Neural crest cell (in vitro differentiated cells): ENCODE measurements at regions not wholly inside any gene's neighbourhood (a gene's known extent, or its start where the extent isn't known, plus 50 kb on each side); places are given as distances from the start of the nearest gene placed in this dataset.

ENCODE experiments used
- DNase-seq: peaks from one replicate; pipeline ENCODE4 v3.0.0; 2021; ENCODE audit warnings: low read depth, mixed read lengths, low spot score
- H3K27ac Mint-ChIP-seq: one replicate; pipeline ENCODE4 v1.8.0; 2021; ENCODE audit warnings: mild to moderate bottlenecking, mixed read lengths; ENCODE audit not compliant: unreplicated experiment
- H3K27me3 Mint-ChIP-seq: 2 replicates; pipeline ENCODE4 v1.8.0; 2021; ENCODE audit warnings: low read depth, mild to moderate bottlenecking, mixed read lengths
- H3K36me3 Mint-ChIP-seq: 2 replicates; pipeline ENCODE4 v1.8.0; 2021; ENCODE audit warnings: low read depth, mild to moderate bottlenecking, mixed read lengths
- H3K4me1 Mint-ChIP-seq: 2 replicates; pipeline ENCODE4 v1.8.0; 2021; ENCODE audit warnings: mixed read lengths
- H3K4me3 Mint-ChIP-seq: one replicate; pipeline ENCODE4 v1.8.0; 2021; ENCODE audit warnings: mild to moderate bottlenecking, mixed read lengths
- H3K9me3 Mint-ChIP-seq: 2 replicates; pipeline ENCODE4 v1.8.0; 2021; ENCODE audit warnings: mixed read lengths
- TF ChIP-seq, protein P1 (sequence below): fragments of 200-600 bp; sonication (generic); conservative IDR thresholded peaks from 2 replicates; pipeline ENCODE4 v1.5.0; 2021; ENCODE audit warnings: antibody characterized with exemption, mild to moderate bottlenecking

GRCh38 chr15:72912996-72913395, 129.4 kb upstream of the ADPGK start:
- no peaks in the 10 kb centered on the region for H3K9me3 Mint-ChIP-seq
- peaks cover 6% of the 10 kb centered on the region for H3K27me3 Mint-ChIP-seq
- DNase-seq = no peak
- TF ChIP-seq, protein P1, sequence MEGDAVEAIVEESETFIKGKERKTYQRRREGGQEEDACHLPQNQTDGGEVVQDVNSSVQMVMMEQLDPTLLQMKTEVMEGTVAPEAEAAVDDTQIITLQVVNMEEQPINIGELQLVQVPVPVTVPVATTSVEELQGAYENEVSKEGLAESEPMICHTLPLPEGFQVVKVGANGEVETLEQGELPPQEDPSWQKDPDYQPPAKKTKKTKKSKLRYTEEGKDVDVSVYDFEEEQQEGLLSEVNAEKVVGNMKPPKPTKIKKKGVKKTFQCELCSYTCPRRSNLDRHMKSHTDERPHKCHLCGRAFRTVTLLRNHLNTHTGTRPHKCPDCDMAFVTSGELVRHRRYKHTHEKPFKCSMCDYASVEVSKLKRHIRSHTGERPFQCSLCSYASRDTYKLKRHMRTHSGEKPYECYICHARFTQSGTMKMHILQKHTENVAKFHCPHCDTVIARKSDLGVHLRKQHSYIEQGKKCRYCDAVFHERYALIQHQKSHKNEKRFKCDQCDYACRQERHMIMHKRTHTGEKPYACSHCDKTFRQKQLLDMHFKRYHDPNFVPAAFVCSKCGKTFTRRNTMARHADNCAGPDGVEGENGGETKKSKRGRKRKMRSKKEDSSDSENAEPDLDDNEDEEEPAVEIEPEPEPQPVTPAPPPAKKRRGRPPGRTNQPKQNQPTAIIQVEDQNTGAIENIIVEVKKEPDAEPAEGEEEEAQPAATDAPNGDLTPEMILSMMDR = no peak
- H3K4me1 Mint-ChIP-seq = no peaks in the 10 kb centered on the region
- no peak overlapping the region for H3K4me3 Mint-ChIP-seq
- H3K27ac Mint-ChIP-seq = no peak overlapping the region
- no peaks in the 10 kb centered on the region for H3K36me3 Mint-ChIP-seq

DNA sequence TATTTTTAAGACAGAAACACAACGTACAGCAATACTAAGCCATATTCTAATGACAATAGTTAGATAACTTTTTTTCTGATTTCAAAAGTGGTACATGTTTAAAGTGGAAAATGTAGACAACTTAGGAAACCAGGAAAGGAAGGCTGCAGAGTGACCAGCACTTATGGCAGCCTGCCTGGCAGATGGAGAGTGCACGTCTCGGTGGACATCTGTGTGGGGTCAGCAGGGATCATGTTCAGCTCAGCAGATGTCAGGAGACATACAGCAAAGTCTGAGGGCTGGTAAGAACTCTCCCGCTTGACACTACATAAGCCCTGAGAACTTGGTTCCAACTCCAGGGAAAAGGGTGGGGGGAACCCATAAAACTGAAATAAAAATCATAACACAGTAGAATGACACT, 128.6 kb upstream of the ADPGK start:
- Mint-ChIP-seq H3K4me1 (no peaks in the 10 kb centered on the region), H3K27me3 (peaks cover 9% of the 10 kb centered on the region), H3K9me3 (no peaks in the 10 kb centered on the region), H3K27ac (no peak overlapping the region), H3K4me3 (no peak overlapping the region), H3K36me3 (no peaks in the 10 kb centered on the region)
- TF ChIP-seq, protein P1 = no peak
- no peak for DNase-seq

DNA sequence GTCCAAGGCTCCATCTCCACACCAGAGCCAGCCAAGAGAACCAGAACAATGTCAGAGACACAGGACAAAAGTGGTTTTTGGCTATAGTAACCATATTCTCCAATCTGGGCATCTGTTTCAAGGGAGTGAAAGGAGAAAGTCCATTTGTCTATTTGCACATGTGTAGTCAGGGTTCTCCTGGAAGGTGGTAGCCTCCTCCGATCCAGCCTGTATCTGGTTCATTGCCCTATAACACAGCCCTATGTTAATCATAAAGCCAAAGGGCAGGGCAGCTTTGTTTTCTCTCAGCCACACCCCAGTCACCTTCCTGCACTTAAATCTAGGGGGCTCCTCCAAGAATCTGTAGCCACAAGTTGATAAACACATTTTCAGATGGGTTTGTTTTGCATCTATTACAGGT, 128.1 kb upstream of the ADPGK start:
- Mint-ChIP-seq H3K4me1 (no peaks in the 10 kb centered on the region), H3K36me3 (no peaks in the 10 kb centered on the region), H3K4me3 (no peak overlapping the region), H3K27ac (no peak overlapping the region), H3K9me3 (no peaks in the 10 kb centered on the region), H3K27me3 (peaks cover 9% of the 10 kb centered on the region)
- TF ChIP-seq, protein P1 = no peak
- DNase-seq = no peak

DNA sequence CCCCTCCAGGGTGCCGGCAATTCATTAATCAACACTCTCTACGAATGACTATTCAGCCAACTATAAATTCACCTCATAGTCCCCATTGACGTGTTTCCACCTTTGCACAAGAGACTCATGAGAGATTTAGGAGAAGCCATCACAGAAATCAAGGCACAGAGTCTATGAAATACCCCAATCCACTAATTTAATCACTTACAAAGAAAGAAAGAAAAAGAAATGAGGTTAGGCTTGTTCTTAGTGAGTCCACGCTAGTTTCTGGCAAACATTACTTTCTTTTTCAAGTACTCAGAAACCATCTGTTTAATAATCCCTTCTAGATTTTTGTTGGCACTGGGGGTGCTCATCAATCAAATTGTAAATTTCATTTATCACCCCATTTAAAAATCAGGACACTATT, 125.2 kb upstream of the ADPGK start:
- Mint-ChIP-seq H3K4me1 (no peaks in the 10 kb centered on the region), H3K4me3 (no peak overlapping the region), H3K27me3 (peaks cover 16% of the 10 kb centered on the region), H3K27ac (no peak overlapping the region), H3K9me3 (no peaks in the 10 kb centered on the region), H3K36me3 (no peaks in the 10 kb centered on the region)
- TF ChIP-seq, protein P1 = no peak
- DNase-seq = no peak

DNA sequence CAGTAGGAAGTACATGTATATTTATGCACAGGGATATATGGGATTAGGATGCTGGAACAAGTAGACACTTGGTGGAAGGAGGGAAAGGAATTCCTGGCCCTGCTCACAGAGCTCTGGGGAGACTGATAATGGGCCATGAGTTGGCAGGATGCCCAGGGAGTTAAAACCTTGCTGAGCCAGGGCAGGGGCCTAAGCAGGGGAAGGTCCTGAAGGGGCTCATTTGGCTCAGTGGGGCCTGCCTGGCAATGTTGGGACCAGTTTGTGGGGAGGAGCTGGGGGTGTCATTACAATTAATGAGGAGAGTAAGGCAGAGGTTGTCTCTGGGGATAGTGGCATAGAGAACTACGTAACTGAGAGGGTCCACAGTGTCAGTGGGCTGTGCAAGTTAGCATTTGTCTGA, 124.2 kb upstream of the ADPGK start:
- TF ChIP-seq, protein P1 = no peak
- Mint-ChIP-seq H3K9me3 (no peaks in the 10 kb centered on the region), H3K36me3 (no peaks in the 10 kb centered on the region), H3K4me3 (no peak overlapping the region), H3K27me3 (peaks cover 16% of the 10 kb centered on the region), H3K27ac (no peak overlapping the region), H3K4me1 (no peaks in the 10 kb centered on the region)
- no peak for DNase-seq

- H3K9me3 Mint-ChIP-seq = no peaks in the 10 kb centered on the region
- peaks cover 31% of the 10 kb centered on the region for H3K27me3 Mint-ChIP-seq
- no peak overlapping the region for H3K4me3 Mint-ChIP-seq
- H3K4me1 Mint-ChIP-seq = peaks cover 8% of the 10 kb centered on the region
- no peaks in the 10 kb centered on the region for H3K36me3 Mint-ChIP-seq
- TF ChIP-seq, protein P1 = no peak
- no peak for DNase-seq
- no peak overlapping the region for H3K27ac Mint-ChIP-seq
Observed at GRCh38 chr15:72902919-72903260, 119.3 kb upstream of the ADPGK start.
